ENCODE measurements at regions not wholly inside any gene's neighbourhood (a gene's known extent, or its start where the extent isn't known, plus 50 kb on each side); places are given as distances from the start of the nearest gene placed in this dataset.
"Not testable (repeated sequence)": the region's sequence is repeated elsewhere in the genome, so short reads cannot be mapped to it uniquely, and the experiment has no call there.

DNA sequence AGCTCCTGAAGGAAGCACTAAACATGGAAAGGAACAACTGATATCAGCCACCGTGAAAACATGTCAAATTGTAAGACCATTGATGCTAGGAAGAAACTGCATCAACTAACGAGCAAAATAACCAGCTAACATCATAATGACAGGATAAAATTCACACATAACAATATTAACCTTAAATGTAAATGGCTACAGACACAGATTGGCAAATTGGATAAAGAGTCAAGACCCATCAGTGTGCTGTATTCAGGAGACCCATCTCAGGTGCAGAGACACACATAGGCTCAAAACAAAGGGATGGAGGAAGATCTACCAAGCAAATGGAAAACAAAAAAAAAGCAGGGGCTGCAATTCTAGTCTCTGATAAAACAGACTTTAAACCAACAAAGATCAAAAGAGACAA is 67.4 kb upstream of the ZNF30 start:
- TF ChIP-seq CTCF (IDR thresholded peaks at IDR 0.05 in 2 of 3, conservative IDR thresholded peaks at IDR 0.05 in 1 of 3; ENCODE audit: borderline replicate concordance in 1 of 3, insufficient read depth in 1 of 3, low read depth in 2 of 3, low read length in 2 of 3); YY1 (IDR thresholded peaks at IDR 0.05; ENCODE audit: extremely low read depth, insufficient replicate concordance, low read depth, low read length): not testable (repeated sequence)
- TF ChIP-seq, protein P1, sequence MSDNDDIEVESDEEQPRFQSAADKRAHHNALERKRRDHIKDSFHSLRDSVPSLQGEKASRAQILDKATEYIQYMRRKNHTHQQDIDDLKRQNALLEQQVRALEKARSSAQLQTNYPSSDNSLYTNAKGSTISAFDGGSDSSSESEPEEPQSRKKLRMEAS (IDR thresholded peaks at IDR 0.05): not testable (repeated sequence)
